GM12891 (cell line): ENCODE measurements at regions not wholly inside any gene's neighbourhood (a gene's known extent, or its start where the extent isn't known, plus 50 kb on each side); places are given as distances from the start of the nearest gene placed in this dataset.

ENCODE experiments used
- DNase-seq: peaks from one replicate; pipeline ENCODE4 v3.0.0; 2011; ENCODE audit warnings: low spot score; ENCODE audit not compliant: insufficient read length
- FAIRE-seq: peaks from 2 replicates; lab custom pipeline; 2011; peaks lifted over from hg19 to GRCh38; lab: Jason Lieb, UNC
- PAX5 ChIP-seq: IDR thresholded peaks from 2 replicates; pipeline ENCODE4 v1.6.1; 2011; ENCODE audit warnings: low read length, moderate library complexity, mild to moderate bottlenecking; ENCODE audit not compliant: insufficient read depth, severe bottlenecking
- POLR2A ChIP-seq: IDR thresholded peaks from 2 replicates; pipeline ENCODE4 v1.6.1; 2011; ENCODE audit warnings: low read depth, low read length, control low read depth
- POLR2AphosphoS5 ChIP-seq: IDR thresholded peaks from 2 replicates; pipeline ENCODE4 v1.6.1; 2011; ENCODE audit warnings: low read depth, low read length, control low read depth
- POU2F2 ChIP-seq: IDR thresholded peaks from 2 replicates; pipeline ENCODE4 v1.6.1; 2011; ENCODE audit warnings: low read depth, mild to moderate bottlenecking, control low read depth, low read length, moderate library complexity
- SPI1 ChIP-seq: IDR thresholded peaks from 2 replicates; pipeline ENCODE4 v1.6.1; 2011; ENCODE audit warnings: low read depth, low read length, control low read depth
- TAF1 ChIP-seq: IDR thresholded peaks from 2 replicates; pipeline ENCODE4 v1.6.1; 2011; ENCODE audit warnings: low read depth, low read length, control low read depth

DNA sequence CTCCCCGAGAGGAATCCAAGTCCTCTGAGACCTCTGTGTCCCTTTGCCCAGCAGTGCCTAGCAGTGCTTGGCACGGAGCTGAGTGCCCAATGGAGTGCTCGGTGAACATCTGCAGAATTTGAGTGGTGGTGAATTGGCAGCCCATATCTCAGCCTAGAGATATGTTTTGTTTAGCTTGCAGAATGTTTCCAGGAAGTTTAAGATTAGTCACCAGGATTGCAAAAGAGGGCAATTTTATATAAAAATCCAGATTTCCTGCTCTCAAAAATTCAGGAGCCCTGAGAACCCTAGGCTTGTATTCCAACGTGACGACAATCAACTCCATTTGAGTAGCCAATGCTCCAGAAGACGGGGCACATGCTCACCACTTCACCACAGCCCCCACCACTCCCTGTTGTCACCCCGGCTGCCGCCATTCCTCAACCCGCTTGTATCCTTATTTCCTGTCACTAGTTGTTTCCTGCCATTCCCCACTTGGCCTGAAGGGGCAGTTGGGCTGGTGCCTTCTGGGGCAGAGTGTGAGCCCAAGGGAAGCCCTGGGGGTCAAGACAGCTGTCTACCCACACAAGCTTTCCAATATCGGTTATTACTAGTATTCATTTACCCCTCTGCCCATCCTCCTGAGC, 116.9 kb downstream of the EFNB1 start:
- FAIRE-seq (no peak), DNase-seq (no peak)

DNA sequence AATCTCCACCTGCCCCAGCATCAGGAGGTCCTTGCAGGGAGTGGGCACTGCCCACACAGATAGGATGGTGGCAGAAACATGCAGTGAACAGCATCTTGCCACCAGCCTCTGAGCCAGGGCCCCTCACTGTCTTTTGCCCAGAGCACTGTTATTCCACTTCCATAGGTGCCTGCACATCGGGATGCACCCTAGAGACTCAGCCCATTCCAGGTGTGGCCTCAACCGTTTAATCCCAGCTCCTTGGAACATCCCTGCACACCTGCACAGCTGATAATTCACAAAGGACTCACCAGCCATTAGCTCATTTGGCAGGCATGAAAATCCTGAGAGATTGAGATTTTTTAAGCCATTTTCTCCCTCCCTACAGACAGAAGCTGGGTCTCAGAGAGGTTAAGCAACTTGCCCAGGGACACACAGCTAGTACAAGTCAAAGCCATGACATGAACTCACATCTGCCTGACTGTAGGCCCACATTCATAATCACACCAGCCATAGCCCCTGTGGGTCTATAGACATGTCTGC, 116.3 kb downstream of the EFNB1 start:
- TF ChIP-seq POLR2AphosphoS5 (no peak), POU2F2 (no peak), PAX5 (no peak), TAF1 (no peak), POLR2A (no peak), SPI1 (no peak)
- FAIRE-seq (no peak), DNase-seq (no peak)

More for the DNA sequence above, 116.9 kb downstream of the EFNB1 start:
- TF ChIP-seq POU2F2 (no peak), POLR2A (no peak), SPI1 (no peak), PAX5 (no peak), TAF1 (no peak), POLR2AphosphoS5 (no peak)

DNA sequence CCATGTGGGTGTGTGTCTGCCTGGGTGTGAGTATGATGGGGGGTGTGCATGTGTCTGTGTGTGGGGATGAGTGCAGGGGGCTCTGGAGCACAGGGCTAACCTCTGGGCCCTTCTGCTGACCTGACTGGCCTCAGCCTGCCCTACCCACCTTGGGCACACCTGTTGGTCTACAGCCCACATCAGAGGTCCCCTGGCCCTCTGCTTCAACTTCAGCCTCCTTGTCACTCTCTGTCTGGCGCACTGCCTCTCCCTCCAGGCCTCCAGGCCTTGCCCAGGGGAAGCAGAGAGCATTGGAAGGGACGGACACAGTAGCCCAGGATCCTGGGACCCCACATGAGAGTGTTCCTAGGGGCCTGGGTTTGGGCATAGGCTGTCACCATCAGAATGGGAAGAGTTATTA, 115.4 kb downstream of the EFNB1 start:
- TF ChIP-seq POLR2A = no peak
- no peak for TF ChIP-seq SPI1
- no peak for TF ChIP-seq TAF1
- no peak for TF ChIP-seq PAX5
- no peak for TF ChIP-seq POLR2AphosphoS5
- no peak for FAIRE-seq
- no peak for DNase-seq

DNA sequence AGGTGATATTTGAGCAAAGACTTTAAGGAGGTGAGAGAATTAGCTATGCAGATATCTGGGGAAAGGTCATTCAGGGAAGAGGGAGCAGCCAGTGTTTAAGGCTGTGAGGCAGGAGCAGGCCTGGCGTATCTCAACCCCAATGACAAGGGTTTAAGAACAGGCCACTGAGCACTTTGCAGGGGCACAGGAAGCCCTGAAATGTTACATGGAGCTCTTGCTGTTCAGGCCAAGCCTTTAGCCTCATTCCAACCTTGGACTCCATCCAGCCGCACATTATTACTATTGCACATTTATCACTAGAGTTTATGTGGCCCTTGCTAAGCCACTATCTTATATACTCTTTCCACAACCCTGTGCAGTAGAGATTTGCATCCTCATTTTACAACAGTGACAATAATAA, 114.0 kb downstream of the EFNB1 start:
- no peak for TF ChIP-seq POU2F2
- TF ChIP-seq PAX5 = no peak
- TF ChIP-seq SPI1 = no peak
- TF ChIP-seq TAF1 = no peak
- TF ChIP-seq POLR2A = no peak
- no peak for TF ChIP-seq POLR2AphosphoS5
- FAIRE-seq (no peak), DNase-seq (no peak)

DNA sequence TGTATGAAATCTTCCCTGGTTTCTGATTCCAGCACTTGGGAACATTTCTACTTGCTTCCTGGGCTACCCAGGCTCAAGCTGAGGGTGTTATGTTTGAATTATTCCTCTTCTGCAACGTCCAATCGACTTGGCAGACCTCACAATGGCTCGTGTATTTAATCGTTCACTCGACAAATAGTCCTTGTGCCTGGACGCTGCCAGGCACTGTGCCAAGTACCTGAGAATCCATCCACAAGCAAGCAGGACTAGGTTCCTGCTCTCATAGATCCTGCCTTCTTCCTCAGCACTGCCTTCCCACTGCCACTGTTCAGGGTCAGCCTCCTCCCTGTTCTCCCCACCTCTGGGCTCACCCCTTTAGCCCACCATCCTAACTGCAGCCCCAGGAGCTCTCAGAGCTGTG, 113.3 kb downstream of the EFNB1 start:
- DNase-seq = no peak
- FAIRE-seq = no peak
- TF ChIP-seq TAF1 (no peak), POLR2A (no peak), POU2F2 (no peak), SPI1 (no peak), PAX5 (no peak), POLR2AphosphoS5 (no peak)

DNA sequence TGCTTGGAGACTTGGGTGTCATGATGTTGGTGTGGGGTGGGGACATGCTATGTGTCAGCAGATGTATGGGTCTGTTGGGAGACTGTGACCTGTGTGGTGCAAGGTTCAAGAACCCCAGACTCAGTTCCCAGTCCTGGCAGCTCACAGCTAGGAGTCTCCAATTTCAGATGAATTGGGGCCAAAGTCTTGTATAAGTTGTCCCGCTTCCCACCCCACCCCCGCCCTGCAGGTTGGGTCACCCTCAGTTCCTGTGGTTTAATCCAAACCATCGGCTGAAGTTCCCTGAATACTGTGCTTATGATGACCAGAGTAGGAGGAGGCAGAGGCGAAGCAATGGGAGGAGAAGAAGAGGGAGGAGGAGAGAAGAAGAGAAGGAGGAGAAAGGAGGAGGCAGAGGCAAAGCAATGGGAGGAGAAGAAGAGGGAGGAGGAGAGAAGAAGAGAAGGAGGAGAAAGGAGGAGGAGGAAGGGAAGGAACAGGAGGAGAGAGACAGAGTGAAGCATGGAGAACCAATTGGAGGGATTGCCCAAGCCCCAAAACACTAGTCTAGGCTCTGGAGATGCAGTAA, 112.6 kb downstream of the EFNB1 start:
- FAIRE-seq = no peak

DNA sequence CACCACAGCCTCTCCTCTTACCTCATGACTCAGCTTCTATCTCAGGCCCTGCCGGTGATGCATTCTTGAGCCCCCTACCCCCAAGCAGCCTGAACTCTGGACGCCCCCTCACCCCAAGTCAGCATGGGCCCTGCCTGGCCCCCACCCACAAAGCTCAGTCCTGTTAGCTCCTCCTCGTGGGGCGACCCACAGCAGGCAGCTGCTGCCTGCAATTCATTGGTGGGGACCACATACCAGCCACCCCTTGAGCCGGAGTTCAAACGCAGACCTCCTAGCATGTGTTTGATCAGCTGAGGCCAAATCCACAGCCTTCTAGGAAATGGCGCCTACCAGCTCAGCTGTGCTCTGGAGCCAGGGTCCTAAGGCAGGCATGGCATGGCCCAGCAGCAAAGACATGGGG, 111.8 kb downstream of the EFNB1 start:
- TF ChIP-seq POLR2A = no peak
- TF ChIP-seq PAX5 = no peak
- no peak for TF ChIP-seq TAF1
- no peak for TF ChIP-seq SPI1
- no peak for TF ChIP-seq POLR2AphosphoS5
- no peak for TF ChIP-seq POU2F2
- DNase-seq = no peak
- no peak for FAIRE-seq

More for the DNA sequence above, 112.6 kb downstream of the EFNB1 start:
- no peak for DNase-seq
- no peak for TF ChIP-seq SPI1
- no peak for TF ChIP-seq POLR2A
- no peak for TF ChIP-seq POU2F2
- TF ChIP-seq POLR2AphosphoS5 = no peak
- TF ChIP-seq TAF1 = no peak
- TF ChIP-seq PAX5 = no peak

DNA sequence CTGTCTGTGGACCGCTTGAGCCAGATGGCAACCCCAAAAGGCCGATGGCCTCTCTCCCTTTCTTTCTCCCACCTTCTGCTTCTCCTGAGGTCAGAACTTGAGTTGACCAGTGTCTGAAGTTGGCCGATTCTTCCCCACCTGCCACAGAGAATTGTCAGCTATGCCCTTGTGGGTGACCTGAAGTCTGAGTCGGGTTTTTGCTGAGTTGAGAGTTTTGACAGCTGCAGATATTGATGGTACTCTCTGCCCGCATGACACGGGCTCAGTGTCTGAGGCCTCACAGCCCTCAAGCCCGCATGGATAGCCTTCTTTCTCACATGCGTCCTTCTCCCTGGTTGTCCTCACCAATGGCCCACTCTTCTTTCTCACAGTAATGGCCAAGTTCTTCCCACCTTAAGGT, 111.0 kb downstream of the EFNB1 start:
- DNase-seq = no peak
- FAIRE-seq = no peak
- TF ChIP-seq POU2F2 = no peak
- TF ChIP-seq POLR2AphosphoS5 = no peak
- TF ChIP-seq SPI1 = no peak
- TF ChIP-seq PAX5 = no peak
- no peak for TF ChIP-seq TAF1
- TF ChIP-seq POLR2A = no peak

DNA sequence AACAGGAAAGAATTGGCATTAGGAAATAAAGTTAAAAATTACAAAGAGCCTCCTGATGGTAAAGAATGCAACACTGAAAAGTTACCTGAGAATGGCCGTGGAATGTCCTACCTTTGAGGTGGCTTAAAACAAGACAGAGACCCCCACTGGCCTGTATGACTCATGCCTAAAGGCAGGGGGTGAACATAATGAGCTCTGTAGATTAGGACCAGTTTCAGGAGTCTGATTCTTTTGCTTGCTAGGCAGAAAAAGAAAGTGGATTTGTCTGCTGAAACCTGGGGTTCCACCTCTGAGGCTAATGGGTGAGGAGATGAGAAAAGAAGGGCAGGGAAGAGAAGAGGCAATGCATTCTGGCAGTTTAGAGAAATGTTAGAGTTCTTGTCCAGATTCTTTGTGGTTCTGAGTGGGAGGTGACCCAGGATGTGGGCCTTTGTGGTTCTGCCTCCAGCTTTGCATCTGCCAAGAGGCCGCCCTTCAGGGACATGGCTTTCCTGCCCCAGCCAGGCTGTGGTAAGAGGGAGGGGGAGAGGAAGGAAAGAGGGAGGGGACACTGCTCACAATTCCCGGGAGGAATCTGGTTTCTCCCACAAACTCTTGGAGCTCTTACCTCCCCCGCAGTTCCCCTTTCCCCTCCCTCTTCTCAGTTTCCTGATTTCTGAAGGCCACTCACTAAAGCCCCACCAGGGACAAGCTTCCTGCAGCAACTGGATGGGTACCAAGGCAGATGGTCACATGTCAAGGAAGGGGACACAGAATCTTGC, 109.6 kb downstream of the EFNB1 start:
- no peak for DNase-seq
- no peak for FAIRE-seq
- TF ChIP-seq TAF1 = no peak
- TF ChIP-seq PAX5 = no peak
- TF ChIP-seq POLR2A = no peak
- no peak for TF ChIP-seq POLR2AphosphoS5
- TF ChIP-seq SPI1 = no peak
- TF ChIP-seq POU2F2 = no peak
